Pancreas (tissue), 10 donors: ENCODE measurements at regions not wholly inside any gene's neighbourhood (a gene's known extent, or its start where the extent isn't known, plus 50 kb on each side); places are given as distances from the start of the nearest gene placed in this dataset.

Experiments used
- ATAC-seq, 4 donors: fragments of 200-7000 bp; cut with Tn5 transposase; one replicate each; pipeline versions ENCODE4 v1.8.0 to v1.9.1; 2020; ENCODE audit warnings: mild to moderate bottlenecking in 4 of 4, moderate library complexity in 4 of 4
- DNase-seq, 6 donors: peaks; one replicate each; pipeline ENCODE4 v3.0.0-alpha.2; 2020
- FAIRE-seq: peaks from 2 replicates; lab custom pipeline; 2012; peaks lifted over from hg19 to GRCh38; lab: Jason Lieb, UNC
- H3K27ac ChIP-seq, 4 donors: fragments of 200-600 bp; sonication (generic); 1 replicate in 3 of 4; 2 replicates in 1 of 4; pipeline versions ENCODE4 v1.5.0 to v1.8.0; 2020
- H3K27me3 ChIP-seq, 4 donors: fragments of 200-600 bp; one replicate each; pipeline ENCODE4 v1.8.0; 2021
- H3K36me3 ChIP-seq, 3 donors: fragments of 200-600 bp; sonication (generic) in 1 of 3; one replicate each; pipeline versions ENCODE4 v1.5.0 to v1.8.0; 2020 to 2021
- H3K4me1 ChIP-seq, 3 donors: fragments of 200-600 bp; one replicate each; pipeline ENCODE4 v1.8.0; 2021
- H3K4me3 ChIP-seq, 4 donors: fragments of 200-600 bp; sonication (generic) in 2 of 4; one replicate each; pipeline versions ENCODE4 v1.5.0 to v1.8.0; 2020 to 2021
- H3K9me3 ChIP-seq, 4 donors: fragments of 200-600 bp; one replicate each; pipeline ENCODE4 v1.8.0; 2021
- WGBS, 2 donors: extraction: QIAGEN DNeasy Blood & Tissue Kit; methylation state at CpG; one replicate each; pipeline ENCODE4 v1.1.7; 2013; 5-methylcytosine and 5-hydroxymethylcytosine counted together
- intact Hi-C, 3 donors: fragments of 100-400 bp; cut with DNase I; formaldehyde crosslinking; loops; one replicate each; pipeline versions ENCODE4 v1.11.1 to v1.14.2; 2022
- TF ChIP-seq, protein P1 (sequence below), 4 donors: fragments of 200-600 bp; sonication (generic) in 3 of 4; IDR thresholded peaks; one replicate each; pipeline versions ENCODE4 v1.5.0 to v1.8.0; 2021; ENCODE audit warnings: antibody characterized with exemption in 4 of 4
- donor health status: healthy with polysubstance abuse.
- donor health status: DM: no; HTN: no; CAD: no; lungs with moderate emphysema.
- donor health status: DM: no; HTN: no; CAD: no.
- donor health status: control.
- donor health status: control.
- donor health status: Bipolar disorder and iron deficiency.
- donor health status: DM: yes; HTN: yes; CAD: no.
- donor health status: DM: no; HTN: no; CAD: no.
- donor health status: DM: no; HTN: no; CAD: no.
- donor health status: DM: yes; HTN: yes; CAD: no.

DNA sequence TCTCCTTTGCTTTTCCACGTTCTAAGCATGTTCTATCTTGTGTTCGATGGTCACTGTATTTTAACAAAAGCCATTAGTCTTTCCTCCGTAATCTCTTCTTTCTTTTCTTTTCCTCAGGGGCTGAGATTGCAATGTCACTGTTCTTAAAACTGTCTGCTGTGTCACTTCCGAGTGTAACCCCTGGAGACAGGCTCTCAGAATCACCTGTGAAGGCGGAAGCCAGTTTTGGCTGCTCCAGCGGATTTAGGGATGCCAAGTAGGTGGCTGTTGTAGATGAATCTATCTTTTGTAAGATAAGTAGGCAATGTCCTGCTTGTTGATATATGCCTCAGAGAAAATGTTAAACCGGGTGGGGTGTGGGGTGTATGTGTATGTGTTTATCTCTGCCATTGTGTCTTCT is 94.7 kb upstream of the L3MBTL4 start:
- DNase-seq = no peak
- WGBS, 2 donors = 51 to 64% methylated on average over 7 of the region's 7 CpGs
- H3K4me1 ChIP-seq = no peaks in the 10 kb centered on the region
- no peaks in the 10 kb centered on the region for H3K9me3 ChIP-seq
- no peak overlapping the region for H3K27ac ChIP-seq
- TF ChIP-seq, protein P1, sequence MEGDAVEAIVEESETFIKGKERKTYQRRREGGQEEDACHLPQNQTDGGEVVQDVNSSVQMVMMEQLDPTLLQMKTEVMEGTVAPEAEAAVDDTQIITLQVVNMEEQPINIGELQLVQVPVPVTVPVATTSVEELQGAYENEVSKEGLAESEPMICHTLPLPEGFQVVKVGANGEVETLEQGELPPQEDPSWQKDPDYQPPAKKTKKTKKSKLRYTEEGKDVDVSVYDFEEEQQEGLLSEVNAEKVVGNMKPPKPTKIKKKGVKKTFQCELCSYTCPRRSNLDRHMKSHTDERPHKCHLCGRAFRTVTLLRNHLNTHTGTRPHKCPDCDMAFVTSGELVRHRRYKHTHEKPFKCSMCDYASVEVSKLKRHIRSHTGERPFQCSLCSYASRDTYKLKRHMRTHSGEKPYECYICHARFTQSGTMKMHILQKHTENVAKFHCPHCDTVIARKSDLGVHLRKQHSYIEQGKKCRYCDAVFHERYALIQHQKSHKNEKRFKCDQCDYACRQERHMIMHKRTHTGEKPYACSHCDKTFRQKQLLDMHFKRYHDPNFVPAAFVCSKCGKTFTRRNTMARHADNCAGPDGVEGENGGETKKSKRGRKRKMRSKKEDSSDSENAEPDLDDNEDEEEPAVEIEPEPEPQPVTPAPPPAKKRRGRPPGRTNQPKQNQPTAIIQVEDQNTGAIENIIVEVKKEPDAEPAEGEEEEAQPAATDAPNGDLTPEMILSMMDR (IDR thresholded peaks at IDR 0.05) = no peak
- intact Hi-C loops = no loop called here
- no peak for ATAC-seq
- no peak for FAIRE-seq
- H3K36me3 ChIP-seq = no peaks in the 10 kb centered on the region
- H3K4me3 ChIP-seq = no peak overlapping the region
- no peaks in the 10 kb centered on the region for H3K27me3 ChIP-seq

DNA sequence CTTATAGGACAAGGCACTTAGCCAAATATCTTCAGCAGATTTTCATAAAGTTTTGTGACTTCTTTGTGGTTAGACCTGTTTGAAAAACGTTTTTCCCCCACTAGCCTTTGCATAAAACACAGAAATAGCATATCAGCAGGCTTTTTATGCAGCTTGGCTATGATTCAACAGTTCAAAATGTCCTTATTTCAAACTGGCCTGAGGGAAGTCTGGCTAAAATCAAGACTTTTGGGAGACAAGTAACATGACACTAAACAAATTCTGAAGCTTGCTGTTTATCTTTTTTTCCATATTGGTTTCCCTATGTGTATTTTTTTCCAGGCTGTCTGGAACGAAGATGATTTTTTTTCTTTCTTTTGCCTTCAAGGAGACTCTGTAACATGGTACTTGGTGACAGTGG is 95.1 kb upstream of the L3MBTL4 start:
- no peaks in the 10 kb centered on the region for H3K27me3 ChIP-seq
- H3K27ac ChIP-seq = no peak overlapping the region
- TF ChIP-seq, protein P1 (IDR thresholded peaks at IDR 0.05) = no peak
- ATAC-seq = no peak
- DNase-seq = no peak
- 12 to 17% methylated on average over 2 of the region's 2 CpGs for WGBS, 2 donors
- FAIRE-seq = no peak
- H3K4me3 ChIP-seq = no peak overlapping the region
- no peaks in the 10 kb centered on the region for H3K4me1 ChIP-seq
- no peaks in the 10 kb centered on the region for H3K36me3 ChIP-seq
- intact Hi-C loops = no loop called here
- no peaks in the 10 kb centered on the region for H3K9me3 ChIP-seq

DNA sequence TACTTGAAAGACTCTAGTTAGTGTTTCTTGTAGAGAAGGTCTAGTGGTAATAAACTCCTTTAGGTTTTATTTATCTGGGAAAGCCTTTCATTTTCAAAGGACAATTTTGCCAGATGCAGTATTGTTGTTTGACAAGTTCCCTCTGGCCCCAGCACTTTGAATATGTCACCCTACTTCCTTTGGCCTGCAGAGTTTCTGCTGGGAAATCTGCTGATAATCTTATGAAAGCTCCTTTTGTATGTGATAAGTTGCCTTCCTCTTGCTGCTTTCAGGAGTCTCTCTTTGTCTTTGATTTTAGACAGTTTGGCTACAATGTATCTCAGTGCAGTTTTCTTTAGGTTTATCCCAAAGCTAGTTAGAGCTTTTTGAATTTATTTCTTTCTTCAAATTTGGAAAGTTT is 106.2 kb upstream of the L3MBTL4 start:
- no peaks in the 10 kb centered on the region for H3K9me3 ChIP-seq
- H3K4me3 ChIP-seq = no peak overlapping the region
- H3K4me1 ChIP-seq = no peaks in the 10 kb centered on the region
- DNase-seq (no peak), ATAC-seq (no peak), FAIRE-seq (no peak)
- TF ChIP-seq, protein P1 (IDR thresholded peaks at IDR 0.05) = no peak
- H3K27me3 ChIP-seq = no peaks in the 10 kb centered on the region
- H3K36me3 ChIP-seq = no peaks in the 10 kb centered on the region
- intact Hi-C loops = loop anchor here in 1 of 3 donors (10.0 kb wide), 1 partner anchor 646 kb away; no protein-coding TSS in a partner anchor
- H3K27ac ChIP-seq = no peak overlapping the region

DNA sequence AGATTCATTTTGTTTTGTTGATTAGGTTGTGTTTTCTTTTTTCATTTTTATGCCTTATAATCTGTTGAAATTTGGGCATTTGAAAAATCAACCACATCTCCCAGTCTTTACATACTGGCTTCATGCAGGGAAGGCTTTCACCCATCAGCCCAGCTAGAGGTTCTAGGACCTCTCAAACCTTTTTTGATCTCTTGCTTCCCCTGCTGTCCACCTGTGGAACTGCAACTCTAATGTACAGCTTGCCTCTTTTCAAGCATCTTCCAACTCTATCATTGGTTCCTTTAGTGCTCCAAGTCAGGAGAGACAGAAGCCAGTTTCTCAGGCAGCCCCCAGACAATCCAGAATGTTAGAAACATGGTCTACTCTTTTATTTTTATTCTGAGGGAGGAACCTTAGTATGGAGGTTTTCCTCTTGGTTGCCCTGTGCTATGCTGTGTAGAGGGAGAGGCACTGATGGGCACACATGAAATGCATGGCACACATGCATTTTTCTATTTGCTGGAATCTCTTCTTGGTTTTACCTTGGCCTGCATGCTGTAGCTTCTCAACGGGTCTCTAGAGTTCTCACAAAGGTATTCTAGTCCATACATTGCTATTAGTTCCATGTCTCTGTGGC is 107.2 kb upstream of the L3MBTL4 start:
- intact Hi-C loops = loop anchor here in 1 of 3 donors (10.0 kb wide), 1 partner anchor 647 kb away; no protein-coding TSS in a partner anchor
- H3K4me1 ChIP-seq = no peaks in the 10 kb centered on the region
- 22 to 54% methylated on average over 1 of the region's 1 CpG for WGBS, 2 donors
- no peak overlapping the region for H3K27ac ChIP-seq
- no peaks in the 10 kb centered on the region for H3K36me3 ChIP-seq
- no peak overlapping the region for H3K4me3 ChIP-seq
- no peaks in the 10 kb centered on the region for H3K9me3 ChIP-seq
- H3K27me3 ChIP-seq = no peaks in the 10 kb centered on the region
- FAIRE-seq (no peak), ATAC-seq (peak in 3 of 4 donors; percentile 35 to 75 (median 40)), DNase-seq (peak in 1 of 6 donors; percentile 36)
- TF ChIP-seq, protein P1 (IDR thresholded peaks at IDR 0.05) = peak; percentile 15 to 57 (median 34)

DNA sequence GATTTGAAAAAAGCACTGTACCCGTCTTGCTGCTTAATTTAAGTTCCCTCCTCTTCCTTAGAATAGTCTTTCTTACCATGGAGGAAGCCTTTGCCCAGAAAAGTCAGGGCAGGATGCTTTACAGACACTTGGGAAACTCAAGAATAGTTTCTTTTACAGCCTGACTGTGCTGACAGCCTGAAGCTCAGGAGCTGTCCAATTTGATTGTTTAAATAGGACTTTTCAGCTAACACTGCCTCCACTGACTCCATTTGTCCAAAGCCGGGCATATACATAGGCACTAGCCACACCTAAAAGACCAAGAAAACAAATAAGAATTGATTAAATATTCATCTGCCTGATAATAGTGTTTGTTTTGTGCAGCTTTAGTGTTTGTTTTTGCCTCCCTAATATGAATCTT is 110.9 kb upstream of the L3MBTL4 start:
- FAIRE-seq (no peak), ATAC-seq (no peak)

More for the DNA sequence above, 110.9 kb upstream of the L3MBTL4 start:
- no peak for DNase-seq
- Histone ChIP-seq H3K27ac (no peak overlapping the region), H3K4me1 (no peaks in the 10 kb centered on the region), H3K27me3 (no peaks in the 10 kb centered on the region), H3K9me3 (no peaks in the 10 kb centered on the region), H3K4me3 (no peak overlapping the region), H3K36me3 (no peaks in the 10 kb centered on the region)
- intact Hi-C loops = loop anchor here in 1 of 3 donors (10.0 kb wide), 1 partner anchor 651 kb away; no protein-coding TSS in a partner anchor
- WGBS, 2 donors = 23 to 43% methylated on average over 2 of the region's 2 CpGs
- TF ChIP-seq, protein P1 (IDR thresholded peaks at IDR 0.05) = no peak
